D721Med (cell line): ENCODE measurements at regions not wholly inside any gene's neighbourhood (a gene's known extent, or its start where the extent isn't known, plus 50 kb on each side); places are given as distances from the start of the nearest gene placed in this dataset.

ENCODE experiments used
- DNase-seq: peaks from one replicate; pipeline ENCODE4 v3.0.0; 2011; ENCODE audit warnings: low spot score; ENCODE audit not compliant: insufficient read length
- FAIRE-seq: peaks from 2 replicates; lab custom pipeline; 2011; peaks lifted over from hg19 to GRCh38; lab: Jason Lieb, UNC
- CTCF ChIP-seq: IDR thresholded peaks from 2 replicates; pipeline ENCODE4 v1.5.1; 2012; ENCODE audit warnings: mild to moderate bottlenecking, control low read depth; ENCODE audit not compliant: insufficient read depth; ENCODE audit errors: missing control alignments

DNA sequence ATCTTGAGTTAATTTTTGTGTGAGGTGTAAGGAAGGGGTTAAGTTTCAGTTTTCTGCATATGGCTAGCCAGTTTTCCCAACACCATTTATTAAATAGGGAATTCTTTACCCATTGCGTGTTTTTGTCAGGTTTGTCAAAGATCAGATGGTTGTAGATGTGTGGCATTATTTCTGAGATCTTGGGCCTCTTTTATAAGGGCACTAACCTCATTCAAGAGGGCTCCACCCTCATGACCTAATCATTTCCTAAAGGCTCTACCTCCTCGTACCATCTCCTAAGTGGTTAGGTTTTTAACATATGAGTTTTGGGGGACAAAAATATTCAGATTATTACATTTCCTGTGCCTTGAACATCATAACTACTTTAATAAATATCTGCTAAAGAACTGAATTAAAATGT lies 510.9 kb downstream of the UTRN start:
- FAIRE-seq (no peak), DNase-seq (no peak)
- TF ChIP-seq CTCF = no peak

- DNase-seq = no peak
- TF ChIP-seq CTCF = no peak
- no peak for FAIRE-seq
These were observed 512.9 kb downstream of the UTRN start for GRCh38 chr6:144797881-144798589.

DNA sequence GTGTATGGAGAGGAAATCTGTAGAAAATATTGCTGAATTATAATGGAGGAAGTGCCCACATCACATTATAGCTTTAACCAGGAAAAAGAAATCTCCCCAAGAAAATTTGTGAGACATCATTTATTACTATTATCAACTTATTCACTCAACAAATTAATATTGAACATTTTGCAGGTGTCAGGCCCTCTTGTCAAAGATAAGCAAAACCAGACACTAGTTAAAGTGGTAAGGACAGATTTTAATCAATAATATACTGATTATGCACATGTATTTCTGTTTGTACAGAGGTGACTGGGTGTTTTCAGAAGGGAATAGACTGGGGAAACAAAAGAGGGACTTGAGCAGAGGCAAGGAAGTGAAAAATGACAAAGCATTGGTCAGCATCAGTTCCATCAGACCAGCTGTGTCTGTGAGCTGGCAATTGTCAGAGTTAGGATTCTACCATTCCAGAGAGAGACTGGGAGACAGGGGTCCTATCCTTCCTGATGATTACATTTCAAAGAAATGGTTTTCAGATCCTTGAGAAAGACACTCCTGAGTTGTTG lies 519.2 kb downstream of the UTRN start:
- FAIRE-seq (no peak), DNase-seq (no peak)
- TF ChIP-seq CTCF = no peak

DNA sequence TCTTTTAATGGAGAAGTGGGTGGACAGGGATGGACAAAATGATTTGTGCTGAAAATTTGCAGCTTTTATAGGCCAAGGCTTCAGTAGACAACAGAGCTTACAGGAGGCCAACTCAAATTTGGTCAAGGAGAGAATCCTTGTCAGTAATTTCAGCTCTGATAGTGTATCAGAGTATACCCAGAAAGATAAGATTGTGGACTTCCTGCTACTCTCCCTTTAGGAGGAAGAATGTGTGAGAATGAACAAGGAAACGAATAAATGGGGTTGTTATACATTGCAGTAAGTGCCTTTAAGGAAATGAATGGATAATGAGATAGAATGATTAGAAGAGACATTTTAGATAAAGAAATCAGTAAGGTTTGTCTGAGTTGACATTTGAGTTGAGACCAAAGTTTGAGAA lies 519.9 kb downstream of the UTRN start:
- TF ChIP-seq CTCF = no peak
- DNase-seq (no peak), FAIRE-seq (no peak)

GRCh38 chr6:144806222-144806621 lies 521.1 kb downstream of the UTRN start:
- FAIRE-seq (peak; percentile 68), DNase-seq (no peak)
- no peak for TF ChIP-seq CTCF

DNA sequence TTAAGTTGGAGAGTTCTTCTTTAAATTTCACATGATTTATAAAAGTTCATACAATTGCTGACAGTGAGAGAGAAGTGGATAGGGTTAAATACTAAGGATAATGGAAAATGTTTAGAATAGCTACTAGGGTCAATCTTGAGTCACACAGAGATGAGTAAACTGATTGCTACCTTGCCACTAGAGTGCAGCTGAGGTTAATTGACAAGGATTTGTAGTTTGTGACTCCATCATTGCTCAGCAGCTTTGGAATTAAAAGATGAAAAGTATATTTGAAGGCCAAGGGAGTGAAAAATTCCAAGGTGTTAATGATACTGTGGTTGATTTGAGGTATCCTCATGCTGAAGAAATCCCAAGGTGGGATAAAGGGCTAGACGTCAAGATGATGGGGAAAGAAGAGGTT lies 524.0 kb downstream of the UTRN start:
- TF ChIP-seq CTCF = no peak
- DNase-seq = no peak
- FAIRE-seq = no peak

GRCh38 chr6:144809969-144810368 lies 524.8 kb downstream of the UTRN start:
- DNase-seq = no peak
- TF ChIP-seq CTCF = no peak
- FAIRE-seq = no peak
